CD4-positive, alpha-beta T cell treated with Interferon gamma for 1 hour (primary cell): ENCODE measurements at regions not wholly inside any gene's neighbourhood (a gene's known extent, or its start where the extent isn't known, plus 50 kb on each side); places are given as distances from the start of the nearest gene placed in this dataset.

Experiments used
- DNase-seq: peaks from one replicate; pipeline ENCODE4 v3.0.0-alpha.2; 2020

GRCh38 chr1:109826446-109826845, 62.7 kb upstream of the EPS8L3 start:
- DNase-seq = no peak

- no peak for DNase-seq
These were observed 60.8 kb upstream of the EPS8L3 start for GRCh38 chr1:109824349-109825115.

GRCh38 chr1:109823543-109824348, 60.0 kb upstream of the EPS8L3 start:
- no peak for DNase-seq

- no peak for DNase-seq
These were observed 59.2 kb upstream of the EPS8L3 start for GRCh38 chr1:109822749-109823542.

- DNase-seq = peak; percentile 74
These were observed 58.4 kb upstream of the EPS8L3 start for GRCh38 chr1:109821831-109822745.

GRCh38 chr1:109821221-109821669, 57.5 kb upstream of the EPS8L3 start:
- peak; percentile 83 for DNase-seq

- no peak for DNase-seq
These were observed 56.2 kb upstream of the EPS8L3 start for GRCh38 chr1:109819906-109820305.

- DNase-seq = no peak
These were observed 55.5 kb upstream of the EPS8L3 start for GRCh38 chr1:109818988-109819764.

- DNase-seq = no peak
These were observed 54.7 kb upstream of the EPS8L3 start for GRCh38 chr1:109818271-109818987.

GRCh38 chr1:109817881-109818270, 54.2 kb upstream of the EPS8L3 start:
- DNase-seq = no peak

GRCh38 chr1:109816975-109817535, 53.3 kb upstream of the EPS8L3 start:
- no peak for DNase-seq

- DNase-seq = peak; percentile 61
These were observed 52.6 kb upstream of the EPS8L3 start for GRCh38 chr1:109816175-109816811.

- DNase-seq = no peak
These were observed 52.1 kb upstream of the EPS8L3 start for GRCh38 chr1:109815809-109816174.

- no peak for DNase-seq
These were observed 51.5 kb upstream of the EPS8L3 start for GRCh38 chr1:109814993-109815786.

- no peak for DNase-seq
These were observed 50.5 kb upstream of the EPS8L3 start for GRCh38 chr1:109814223-109814622.
